Adrenal gland (tissue), 7 donors: ENCODE measurements at regions not wholly inside any gene's neighbourhood (a gene's known extent, or its start where the extent isn't known, plus 50 kb on each side); places are given as distances from the start of the nearest gene placed in this dataset.

Experiments
- DNase-seq, 7 donors: peaks; one replicate each; pipeline ENCODE4 v3.0.0-alpha.2; 2019 to 2020
- H3K27ac ChIP-seq, 5 donors: fragments of 200-600 bp; sonication (generic) in 4 of 5; 1 replicate in 3 of 5; 2 replicates in 2 of 5; pipeline versions ENCODE4 v1.5.1 to v1.8.0; 2016 to 2020; ENCODE audit warnings: mild to moderate bottlenecking in 1 of 5
- H3K27me3 ChIP-seq: fragments of 200-600 bp; 2 replicates; pipeline ENCODE4 v1.8.0; 2021
- H3K36me3 ChIP-seq, 2 donors: fragments of 200-600 bp; replicated peaks in 1 of 2; 1 replicate in 1 of 2; 2 replicates in 1 of 2; pipeline versions ENCODE4 v1.5.1 to v1.8.0; 2018 to 2022
- H3K4me1 ChIP-seq, 2 donors: fragments of 200-600 bp; replicated peaks in 1 of 2; 1 replicate in 1 of 2; 2 replicates in 1 of 2; pipeline versions ENCODE4 v1.5.1 to v1.8.0; 2018 to 2021
- H3K4me3 ChIP-seq, 4 donors: fragments of 200-600 bp; sonication (generic) in 3 of 4; one replicate each; pipeline ENCODE4 v1.5.1; 2016 to 2018
- H3K9me3 ChIP-seq, 3 donors: fragments of 200-600 bp; sonication (generic) in 1 of 3; replicated peaks in 1 of 3; 1 replicate in 2 of 3; 2 replicates in 1 of 3; pipeline versions ENCODE4 v1.5.1 to v1.8.0; 2016 to 2021
- CTCF ChIP-seq, 6 experiments: fragments of 450-650 bp in 4 of 6; fragments of 200-600 bp in 2 of 6; sonication (generic) in 1 of 6; IDR thresholded peaks; 1 replicate in 5 of 6; 2 replicates in 1 of 6; pipeline versions ENCODE4 v1.5.1 to v1.8.0; 2016 to 2021; ENCODE audit warnings: antibody characterized with exemption in 6 of 6, mild to moderate bottlenecking in 2 of 6, moderate library complexity in 1 of 6
- POLR2A ChIP-seq, 2 donors: fragments of 450-650 bp; IDR thresholded peaks; one replicate each; pipeline ENCODE4 v1.6.1; 2017; ENCODE audit warnings: antibody characterized with exemption in 2 of 2, mild to moderate bottlenecking in 2 of 2, moderate library complexity in 1 of 2
- intact Hi-C, 2 donors: fragments of 100-400 bp; cut with DNase I; formaldehyde crosslinking; loops; one replicate each; pipeline versions ENCODE4 v1.14.1 to v1.15.0; 2022 to 2023
- small RNA-seq, 2 donors: library from RNA; depleted of rRNA; stranded (forward); fragments of <200 nt; gene quantifications; one replicate each; pipeline ENCODE3, GENCODE V24; 2016
- donor health status: DM: yes; HTN: yes; CAD: no.
- donor health status: DM: no; HTN: no; CAD: no.
- donor health status: DM: no; HTN: no; CAD: no.

- H3K4me1 ChIP-seq, result no peaks in the 10 kb centered on the region
- no peak for TF ChIP-seq POLR2A (IDR thresholded peaks at IDR 0.05)
- no peak for TF ChIP-seq CTCF (IDR thresholded peaks at IDR 0.05)
- H3K4me3 ChIP-seq, result no peak overlapping the region
- H3K9me3 ChIP-seq, result no peaks in the 10 kb centered on the region
- DNase-seq, result no peak
- no peak overlapping the region for H3K27ac ChIP-seq
- intact Hi-C loops, result no loop called here
- no peaks in the 10 kb centered on the region for H3K36me3 ChIP-seq
- no peaks in the 10 kb centered on the region for H3K27me3 ChIP-seq
These were observed 203.0 kb downstream of the GRIA2 start for GRCh38 chr4:157423526-157424020.

- Histone ChIP-seq H3K4me1 (no peaks in the 10 kb centered on the region), H3K36me3 (no peaks in the 10 kb centered on the region), H3K27ac (no peak overlapping the region), H3K4me3 (no peak overlapping the region), H3K9me3 (no peaks in the 10 kb centered on the region), H3K27me3 (no peaks in the 10 kb centered on the region)
- no peak for DNase-seq
- TF ChIP-seq CTCF (IDR thresholded peaks at IDR 0.05) (no peak), POLR2A (IDR thresholded peaks at IDR 0.05) (no peak)
- intact Hi-C loops, result no loop called here
These were observed 200.8 kb downstream of the GRIA2 start for GRCh38 chr4:157421365-157421764.

Small RNA genes in the stretch of these regions (small RNA-seq; reads per million reads assigned to genes)
- gene RF00019, result 0 reads per million in 2 donors
